WTC11 (cell line): ENCODE measurements at regions not wholly inside any gene's neighbourhood (a gene's known extent, or its start where the extent isn't known, plus 50 kb on each side); places are given as distances from the start of the nearest gene placed in this dataset.
A peak's percentile ranks its signal among the peaks of the same experiment; 100 is the strongest.

Experiments used
- ATAC-seq: fragments of 200-7000 bp; cut with Tn5 transposase; 2 replicates; pipeline ENCODE4 v1.10.0; 2021; ENCODE audit warnings: mild to moderate bottlenecking, moderate library complexity
- CTCF ChIA-PET: fragments of 300-600 bp; sonication (Branson Sonifier 250); formaldehyde crosslinking; loops from one replicate; lab custom pipeline; 2021; ENCODE audit warnings: antibody characterized with exemption; lab: Charles Lee
- POLR2A ChIA-PET: fragments of 350-600 bp; sonication (Branson Sonifier 250); formaldehyde crosslinking; loops from one replicate; lab custom pipeline; 2021; ENCODE audit warnings: antibody characterized with exemption; lab: Charles Lee
- DNase-seq: peaks from one replicate; pipeline ENCODE4 v3.0.0; 2021; ENCODE audit warnings: low spot score
- H3K27ac Mint-ChIP-seq: 2 replicates; pipeline ENCODE4 v1.8.0; 2021; ENCODE audit warnings: mixed read lengths
- H3K27me3 Mint-ChIP-seq: 2 replicates; pipeline ENCODE4 v1.8.0; 2021; ENCODE audit warnings: low read depth, mild to moderate bottlenecking, moderate library complexity, mixed read lengths
- H3K36me3 Mint-ChIP-seq: 2 replicates; pipeline ENCODE4 v1.8.0; 2021; ENCODE audit warnings: mixed read lengths
- H3K4me1 Mint-ChIP-seq: 2 replicates; pipeline ENCODE4 v1.8.0; 2022; ENCODE audit warnings: mixed read lengths
- H3K4me3 Mint-ChIP-seq: 2 replicates; pipeline ENCODE4 v1.8.0; 2021; ENCODE audit warnings: mild to moderate bottlenecking, moderate library complexity, mixed read lengths
- H3K9me3 Mint-ChIP-seq: 2 replicates; pipeline ENCODE4 v1.8.0; 2021; ENCODE audit warnings: mixed read lengths
- AR ChIP-seq: fragments of 250-450 bp; sonication (Bioruptor Pico); IDR thresholded peaks from 2 replicates; pipeline ENCODE4 v1.9.0; 2021; ENCODE audit warnings: mild to moderate bottlenecking
- CREB1 ChIP-seq: sonication (generic); formaldehyde crosslinking; IDR thresholded peaks from 2 replicates; pipeline ENCODE4 v1.8.0; 2023; ENCODE audit warnings: mild to moderate bottlenecking, missing genetic modification reagents
- EMX1 ChIP-seq: fragments of 250-450 bp; sonication (Bioruptor Pico); IDR thresholded peaks from 2 replicates; pipeline ENCODE4 v1.8.0; 2021; ENCODE audit warnings: mild to moderate bottlenecking
- FOXK1 ChIP-seq: sonication (generic); formaldehyde crosslinking; IDR thresholded peaks from 2 replicates; pipeline ENCODE4 v1.8.0; 2022; ENCODE audit warnings: mild to moderate bottlenecking, moderate library complexity, missing genetic modification reagents
- GABPB1 ChIP-seq: sonication (generic); formaldehyde crosslinking; IDR thresholded peaks from 2 replicates; pipeline ENCODE4 v1.8.1; 2023; ENCODE audit warnings: mild to moderate bottlenecking, missing genetic modification reagents
- HMGA2 ChIP-seq: fragments of 250-450 bp; sonication (Bioruptor Pico); IDR thresholded peaks from 2 replicates; pipeline ENCODE4 v1.4.0; 2021; ENCODE audit warnings: mild to moderate bottlenecking, moderate library complexity
- JAZF1 ChIP-seq: fragments of 250-450 bp; sonication (Bioruptor Pico); IDR thresholded peaks from 2 replicates; pipeline ENCODE4 v1.9.0; 2021; ENCODE audit warnings: moderate library complexity, mild to moderate bottlenecking, inconsistent platforms
- KAT7 ChIP-seq: sonication (generic); formaldehyde crosslinking; IDR thresholded peaks from 2 replicates; pipeline ENCODE4 v1.8.1; 2023; ENCODE audit warnings: missing genetic modification reagents, mild to moderate bottlenecking, borderline replicate concordance
- MAX ChIP-seq: sonication (generic); formaldehyde crosslinking; IDR thresholded peaks from 2 replicates; pipeline ENCODE4 v1.8.0; 2022; ENCODE audit warnings: mild to moderate bottlenecking, missing genetic modification reagents
- NR3C1 ChIP-seq: sonication (generic); formaldehyde crosslinking; conservative IDR thresholded peaks from 2 replicates; pipeline ENCODE4 v1.8.1; 2023; ENCODE audit warnings: low read depth, mild to moderate bottlenecking, missing genetic modification reagents
- PRDM15 ChIP-seq: sonication (generic); formaldehyde crosslinking; IDR thresholded peaks from 2 replicates; pipeline ENCODE4 v1.8.0; 2022; ENCODE audit warnings: missing genetic modification reagents
- RELA ChIP-seq: sonication (generic); formaldehyde crosslinking; IDR thresholded peaks from 2 replicates; pipeline ENCODE4 v1.8.1; 2022; ENCODE audit warnings: missing genetic modification reagents, mild to moderate bottlenecking, borderline replicate concordance
- ZBTB43 ChIP-seq: sonication (generic); formaldehyde crosslinking; IDR thresholded peaks from 2 replicates; pipeline ENCODE4 v1.8.1; 2023; ENCODE audit warnings: mild to moderate bottlenecking, missing genetic modification reagents
- ZNF219 ChIP-seq: sonication (generic); formaldehyde crosslinking; IDR thresholded peaks from 2 replicates; pipeline ENCODE4 v1.8.0; 2023; ENCODE audit warnings: missing genetic modification reagents, mild to moderate bottlenecking, borderline replicate concordance
- ZNF263 ChIP-seq: sonication (generic); formaldehyde crosslinking; IDR thresholded peaks from 2 replicates; pipeline ENCODE4 v1.8.1; 2022; ENCODE audit warnings: low read depth, mild to moderate bottlenecking, moderate library complexity, missing genetic modification reagents
- ZNF396 ChIP-seq: fragments of 250-450 bp; sonication (Bioruptor Pico); IDR thresholded peaks from 2 replicates; pipeline ENCODE4 v1.8.0; 2021; ENCODE audit warnings: mild to moderate bottlenecking, moderate library complexity, borderline replicate concordance
- ZNF416 ChIP-seq: fragments of 250-450 bp; sonication (Bioruptor Pico); IDR thresholded peaks from 2 replicates; pipeline ENCODE4 v1.9.0; 2021; ENCODE audit warnings: mild to moderate bottlenecking, inconsistent platforms
- ZNF423 ChIP-seq: fragments of 250-450 bp; sonication (Bioruptor Pico); IDR thresholded peaks from 2 replicates; pipeline ENCODE4 v2.1.2; 2022; ENCODE audit warnings: mild to moderate bottlenecking, moderate library complexity
- ZNF671 ChIP-seq: fragments of 250-450 bp; sonication (Bioruptor Pico); IDR thresholded peaks from 2 replicates; pipeline ENCODE4 v1.8.0; 2021; ENCODE audit warnings: mild to moderate bottlenecking
- ZSCAN18 ChIP-seq: fragments of 250-450 bp; sonication (Bioruptor Pico); IDR thresholded peaks from 2 replicates; pipeline ENCODE4 v2.1.2; 2022; ENCODE audit warnings: mild to moderate bottlenecking, moderate library complexity

DNA sequence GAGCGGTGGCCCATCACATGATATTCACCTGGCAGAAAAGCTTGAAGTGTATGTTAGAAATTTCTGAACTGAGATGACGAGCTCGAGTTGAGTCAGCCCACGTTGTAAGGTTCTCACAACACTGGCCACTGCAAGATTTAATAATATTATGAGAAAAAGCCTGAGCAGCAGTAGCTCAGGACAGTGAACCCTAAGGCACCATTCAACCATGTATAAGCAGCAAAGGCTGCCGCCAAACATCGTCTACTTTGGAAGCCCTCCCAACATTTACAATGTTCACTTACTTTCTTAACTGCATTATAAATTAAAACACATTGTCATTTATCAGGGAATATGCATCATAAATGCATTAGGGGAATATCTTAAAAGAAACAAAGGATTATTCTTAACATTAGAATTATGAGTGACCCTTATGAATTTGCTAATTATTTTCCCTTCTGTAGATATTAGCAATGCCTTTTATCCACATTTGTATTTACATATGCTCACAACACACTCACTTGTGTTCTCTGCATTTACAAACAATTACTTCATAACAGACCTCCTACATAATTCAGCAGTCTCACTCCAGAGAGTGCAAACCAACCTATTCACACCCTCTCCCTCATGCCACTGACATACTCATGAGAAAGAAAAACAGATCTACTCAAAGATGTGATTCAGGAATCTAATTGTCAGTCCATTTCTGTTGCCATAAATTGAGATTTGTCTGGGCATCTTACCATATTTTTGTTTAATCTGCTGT is 57.7 kb upstream of the CARD18 start (continued):
- TF ChIP-seq ZNF396 (CRISPR knock-in tag) (no peak), ZBTB43 (CRISPR knock-in tag) (no peak)

- TF ChIP-seq AR (CRISPR knock-in tag), result no peak
- no peak for TF ChIP-seq GABPB1
- no peak for TF ChIP-seq KAT7
- peak; percentile 98 for TF ChIP-seq HMGA2 (CRISPR knock-in tag)
- TF ChIP-seq EMX1 (CRISPR knock-in tag), result no peak
- TF ChIP-seq, all 79 proteins: peak for 1
- H3K9me3 Mint-ChIP-seq, result no peaks in the 10 kb centered on the region
- CTCF ChIA-PET, result no interaction called here
- ATAC-seq (no peak), DNase-seq (no peak)
- H3K27me3 Mint-ChIP-seq, result no peaks in the 10 kb centered on the region
- no peak overlapping the region for H3K4me3 Mint-ChIP-seq
- H3K36me3 Mint-ChIP-seq, result no peaks in the 10 kb centered on the region
- POLR2A ChIA-PET, result no interaction called here
- no peaks in the 10 kb centered on the region for H3K4me1 Mint-ChIP-seq
- no peak overlapping the region for H3K27ac Mint-ChIP-seq
Measured at GRCh38 chr11:105193260-105193659, 53.7 kb upstream of the CARD18 start.

DNA sequence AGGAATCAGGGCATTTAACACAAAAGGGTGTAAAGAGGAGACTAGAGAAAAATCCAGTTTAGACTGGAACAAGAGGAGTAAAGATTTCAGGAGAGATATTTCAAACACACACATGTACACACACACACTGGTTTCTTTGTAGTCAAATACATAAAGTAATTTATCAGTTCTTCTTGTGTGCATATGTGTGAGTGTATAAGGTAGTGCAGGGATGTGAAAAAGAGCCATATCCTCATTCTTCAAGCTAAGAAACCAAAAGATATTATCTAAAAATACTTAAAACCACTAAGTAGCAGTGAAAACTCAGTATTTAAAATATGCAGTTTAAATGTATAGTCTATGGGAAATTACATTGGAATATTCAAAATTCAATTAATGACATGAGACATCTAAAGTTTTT is 52.5 kb upstream of the CARD18 start:
- no peak for ATAC-seq
- Mint-ChIP-seq H3K9me3 (no peaks in the 10 kb centered on the region), H3K27ac (no peak overlapping the region), H3K4me3 (no peak overlapping the region), H3K4me1 (no peaks in the 10 kb centered on the region), H3K36me3 (no peaks in the 10 kb centered on the region), H3K27me3 (no peaks in the 10 kb centered on the region)
- no peak for DNase-seq
- no peak for TF ChIP-seq ZNF423 (CRISPR knock-in tag)
- TF ChIP-seq ZNF263 (CRISPR knock-in tag), result no peak
- no peak for TF ChIP-seq MAX (CRISPR knock-in tag)
- TF ChIP-seq ZNF219 (CRISPR knock-in tag), result no peak
- TF ChIP-seq PRDM15 (CRISPR knock-in tag), result no peak
- no peak for TF ChIP-seq AR (CRISPR knock-in tag)
- TF ChIP-seq RELA (CRISPR knock-in tag), result no peak
- no peak for TF ChIP-seq ZSCAN18 (CRISPR knock-in tag)
- TF ChIP-seq ZNF416, result no peak
- TF ChIP-seq EMX1 (CRISPR knock-in tag), result no peak
- no peak for TF ChIP-seq ZNF671 (CRISPR knock-in tag)
- no peak for TF ChIP-seq CREB1 (CRISPR knock-in tag)
- no peak for TF ChIP-seq FOXK1 (CRISPR knock-in tag)
- TF ChIP-seq JAZF1 (CRISPR knock-in tag), result no peak
- TF ChIP-seq NR3C1 (CRISPR knock-in tag), result no peak
- ChIA-PET POLR2A (no interaction called here), CTCF (no interaction called here)
